22Rv1 (cell line): ENCODE measurements at regions not wholly inside any gene's neighbourhood (a gene's known extent, or its start where the extent isn't known, plus 50 kb on each side); places are given as distances from the start of the nearest gene placed in this dataset.

ENCODE experiments used
- CTCF ChIP-seq: fragments of 450-650 bp; IDR thresholded peaks from 2 replicates; pipeline ENCODE4 v1.5.1; 2017; ENCODE audit warnings: mild to moderate bottlenecking
- ZFX ChIP-seq: fragments of 450-650 bp; IDR thresholded peaks from 2 replicates; pipeline ENCODE4 v1.6.1; 2017; ENCODE audit warnings: antibody characterized with exemption, borderline replicate concordance

GRCh38 chr21:16408280-16408679 is 678.5 kb downstream of the USP25 start:
- TF ChIP-seq CTCF, result no peak
- TF ChIP-seq ZFX, result no peak
